Transverse colon (tissue), 3 donors: ENCODE measurements at regions not wholly inside any gene's neighbourhood (a gene's known extent, or its start where the extent isn't known, plus 50 kb on each side); places are given as distances from the start of the nearest gene placed in this dataset.

ENCODE experiments used
- CTCF ChIP-seq, 5 experiments: fragments of 200-600 bp in 3 of 5; fragments of 450-650 bp in 2 of 5; sonication (generic) in 3 of 5; IDR thresholded peaks; 1 replicate in 2 of 5; 2 replicates in 3 of 5; pipeline ENCODE4 v1.5.1; 2016 to 2017; ENCODE audit warnings: antibody characterized with exemption in 5 of 5, inconsistent platforms in 3 of 5, mild to moderate bottlenecking in 2 of 5, moderate library complexity in 1 of 5
- POLR2A ChIP-seq: fragments of 450-650 bp; IDR thresholded peaks from one replicate; pipeline ENCODE4 v1.6.1; 2016; ENCODE audit warnings: antibody characterized with exemption, mild to moderate bottlenecking, moderate library complexity

- no peak for TF ChIP-seq POLR2A
- no peak for TF ChIP-seq CTCF (IDR thresholded peaks at IDR 0.05)
Measured at GRCh38 chr3:137693791-137694190, 70.3 kb upstream of the SOX14 start.
